ENCODE measurements at regions not wholly inside any gene's neighbourhood (a gene's known extent, or its start where the extent isn't known, plus 50 kb on each side); places are given as distances from the start of the nearest gene placed in this dataset.

DNA sequence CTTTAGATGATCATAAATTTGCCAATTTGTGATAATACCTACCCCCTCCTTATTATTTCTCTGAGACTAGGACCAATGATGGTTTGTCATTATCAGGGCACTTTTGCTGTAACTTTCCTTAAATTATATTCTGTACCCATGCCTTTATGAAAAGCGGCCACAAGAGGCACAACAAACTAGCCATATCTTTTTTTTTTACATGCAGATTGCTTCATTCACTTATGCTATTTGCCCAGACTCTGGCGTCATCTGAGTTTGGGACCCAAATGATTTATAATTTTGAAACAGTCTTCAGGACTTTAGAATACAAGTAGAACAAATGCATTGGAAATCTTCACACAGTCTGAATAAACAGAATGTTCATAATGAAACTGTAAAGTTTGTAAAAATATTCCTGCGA lies 408.1 kb downstream of the MAT2B start:
- TF ChIP-seq, protein P1, sequence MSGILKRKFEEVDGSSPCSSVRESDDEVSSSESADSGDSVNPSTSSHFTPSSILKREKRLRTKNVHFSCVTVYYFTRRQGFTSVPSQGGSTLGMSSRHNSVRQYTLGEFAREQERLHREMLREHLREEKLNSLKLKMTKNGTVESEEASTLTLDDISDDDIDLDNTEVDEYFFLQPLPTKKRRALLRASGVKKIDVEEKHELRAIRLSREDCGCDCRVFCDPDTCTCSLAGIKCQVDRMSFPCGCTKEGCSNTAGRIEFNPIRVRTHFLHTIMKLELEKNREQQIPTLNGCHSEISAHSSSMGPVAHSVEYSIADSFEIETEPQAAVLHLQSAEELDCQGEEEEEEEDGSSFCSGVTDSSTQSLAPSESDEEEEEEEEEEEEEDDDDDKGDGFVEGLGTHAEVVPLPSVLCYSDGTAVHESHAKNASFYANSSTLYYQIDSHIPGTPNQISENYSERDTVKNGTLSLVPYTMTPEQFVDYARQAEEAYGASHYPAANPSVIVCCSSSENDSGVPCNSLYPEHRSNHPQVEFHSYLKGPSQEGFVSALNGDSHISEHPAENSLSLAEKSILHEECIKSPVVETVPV (CRISPR knock-in tag; IDR thresholded peaks at IDR 0.05) = no peak
- TF ChIP-seq, protein P2, sequence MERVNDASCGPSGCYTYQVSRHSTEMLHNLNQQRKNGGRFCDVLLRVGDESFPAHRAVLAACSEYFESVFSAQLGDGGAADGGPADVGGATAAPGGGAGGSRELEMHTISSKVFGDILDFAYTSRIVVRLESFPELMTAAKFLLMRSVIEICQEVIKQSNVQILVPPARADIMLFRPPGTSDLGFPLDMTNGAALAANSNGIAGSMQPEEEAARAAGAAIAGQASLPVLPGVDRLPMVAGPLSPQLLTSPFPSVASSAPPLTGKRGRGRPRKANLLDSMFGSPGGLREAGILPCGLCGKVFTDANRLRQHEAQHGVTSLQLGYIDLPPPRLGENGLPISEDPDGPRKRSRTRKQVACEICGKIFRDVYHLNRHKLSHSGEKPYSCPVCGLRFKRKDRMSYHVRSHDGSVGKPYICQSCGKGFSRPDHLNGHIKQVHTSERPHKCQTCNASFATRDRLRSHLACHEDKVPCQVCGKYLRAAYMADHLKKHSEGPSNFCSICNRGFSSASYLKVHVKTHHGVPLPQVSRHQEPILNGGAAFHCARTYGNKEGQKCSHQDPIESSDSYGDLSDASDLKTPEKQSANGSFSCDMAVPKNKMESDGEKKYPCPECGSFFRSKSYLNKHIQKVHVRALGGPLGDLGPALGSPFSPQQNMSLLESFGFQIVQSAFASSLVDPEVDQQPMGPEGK (CRISPR knock-in tag; IDR thresholded peaks at IDR 0.05; ENCODE audit: borderline replicate concordance) = no peak
- TF ChIP-seq, protein P3, sequence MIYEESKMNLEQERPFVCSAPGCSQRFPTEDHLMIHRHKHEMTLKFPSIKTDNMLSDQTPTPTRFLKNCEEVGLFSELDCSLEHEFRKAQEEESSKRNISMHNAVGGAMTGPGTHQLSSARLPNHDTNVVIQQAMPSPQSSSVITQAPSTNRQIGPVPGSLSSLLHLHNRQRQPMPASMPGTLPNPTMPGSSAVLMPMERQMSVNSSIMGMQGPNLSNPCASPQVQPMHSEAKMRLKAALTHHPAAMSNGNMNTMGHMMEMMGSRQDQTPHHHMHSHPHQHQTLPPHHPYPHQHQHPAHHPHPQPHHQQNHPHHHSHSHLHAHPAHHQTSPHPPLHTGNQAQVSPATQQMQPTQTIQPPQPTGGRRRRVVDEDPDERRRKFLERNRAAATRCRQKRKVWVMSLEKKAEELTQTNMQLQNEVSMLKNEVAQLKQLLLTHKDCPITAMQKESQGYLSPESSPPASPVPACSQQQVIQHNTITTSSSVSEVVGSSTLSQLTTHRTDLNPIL (CRISPR knock-in tag; IDR thresholded peaks at IDR 0.05; ENCODE audit: low read depth) = no peak
- TF ChIP-seq RARB (CRISPR knock-in tag; IDR thresholded peaks at IDR 0.05) (no peak), ZFP3 (CRISPR knock-in tag; IDR thresholded peaks at IDR 0.05) (no peak), OSR1 (CRISPR knock-in tag; IDR thresholded peaks at IDR 0.05) (no peak), ZC3H10 (CRISPR knock-in tag; IDR thresholded peaks at IDR 0.05) (no peak), BACH2 (CRISPR knock-in tag; IDR thresholded peaks at IDR 0.05; ENCODE audit: borderline replicate concordance) (no peak), CSDC2 (CRISPR knock-in tag; IDR thresholded peaks at IDR 0.05) (no peak), ISL1 (CRISPR knock-in tag; IDR thresholded peaks at IDR 0.05) (no peak), ARNTL (CRISPR knock-in tag; IDR thresholded peaks at IDR 0.05; ENCODE audit: borderline replicate concordance, low read depth) (no peak)
- TF ChIP-seq, protein P4, sequence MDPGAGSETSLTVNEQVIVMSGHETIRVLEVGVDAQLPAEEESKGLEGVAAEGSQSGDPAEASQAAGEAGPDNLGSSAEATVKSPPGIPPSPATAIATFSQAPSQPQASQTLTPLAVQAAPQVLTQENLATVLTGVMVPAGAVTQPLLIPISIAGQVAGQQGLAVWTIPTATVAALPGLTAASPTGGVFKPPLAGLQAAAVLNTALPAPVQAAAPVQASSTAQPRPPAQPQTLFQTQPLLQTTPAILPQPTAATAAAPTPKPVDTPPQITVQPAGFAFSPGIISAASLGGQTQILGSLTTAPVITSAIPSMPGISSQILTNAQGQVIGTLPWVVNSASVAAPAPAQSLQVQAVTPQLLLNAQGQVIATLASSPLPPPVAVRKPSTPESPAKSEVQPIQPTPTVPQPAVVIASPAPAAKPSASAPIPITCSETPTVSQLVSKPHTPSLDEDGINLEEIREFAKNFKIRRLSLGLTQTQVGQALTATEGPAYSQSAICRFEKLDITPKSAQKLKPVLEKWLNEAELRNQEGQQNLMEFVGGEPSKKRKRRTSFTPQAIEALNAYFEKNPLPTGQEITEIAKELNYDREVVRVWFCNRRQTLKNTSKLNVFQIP (CRISPR knock-in tag; IDR thresholded peaks at IDR 0.05; ENCODE audit: borderline replicate concordance, low read depth) = no peak
- TF ChIP-seq, protein P5, sequence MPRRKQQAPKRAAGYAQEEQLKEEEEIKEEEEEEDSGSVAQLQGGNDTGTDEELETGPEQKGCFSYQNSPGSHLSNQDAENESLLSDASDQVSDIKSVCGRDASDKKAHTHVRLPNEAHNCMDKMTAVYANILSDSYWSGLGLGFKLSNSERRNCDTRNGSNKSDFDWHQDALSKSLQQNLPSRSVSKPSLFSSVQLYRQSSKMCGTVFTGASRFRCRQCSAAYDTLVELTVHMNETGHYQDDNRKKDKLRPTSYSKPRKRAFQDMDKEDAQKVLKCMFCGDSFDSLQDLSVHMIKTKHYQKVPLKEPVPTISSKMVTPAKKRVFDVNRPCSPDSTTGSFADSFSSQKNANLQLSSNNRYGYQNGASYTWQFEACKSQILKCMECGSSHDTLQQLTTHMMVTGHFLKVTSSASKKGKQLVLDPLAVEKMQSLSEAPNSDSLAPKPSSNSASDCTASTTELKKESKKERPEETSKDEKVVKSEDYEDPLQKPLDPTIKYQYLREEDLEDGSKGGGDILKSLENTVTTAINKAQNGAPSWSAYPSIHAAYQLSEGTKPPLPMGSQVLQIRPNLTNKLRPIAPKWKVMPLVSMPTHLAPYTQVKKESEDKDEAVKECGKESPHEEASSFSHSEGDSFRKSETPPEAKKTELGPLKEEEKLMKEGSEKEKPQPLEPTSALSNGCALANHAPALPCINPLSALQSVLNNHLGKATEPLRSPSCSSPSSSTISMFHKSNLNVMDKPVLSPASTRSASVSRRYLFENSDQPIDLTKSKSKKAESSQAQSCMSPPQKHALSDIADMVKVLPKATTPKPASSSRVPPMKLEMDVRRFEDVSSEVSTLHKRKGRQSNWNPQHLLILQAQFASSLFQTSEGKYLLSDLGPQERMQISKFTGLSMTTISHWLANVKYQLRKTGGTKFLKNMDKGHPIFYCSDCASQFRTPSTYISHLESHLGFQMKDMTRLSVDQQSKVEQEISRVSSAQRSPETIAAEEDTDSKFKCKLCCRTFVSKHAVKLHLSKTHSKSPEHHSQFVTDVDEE (CRISPR knock-in tag; IDR thresholded peaks at IDR 0.05) = no peak

All from SK-N-SH treated with all-trans-retinoic acid at 6 μM for 48 hours (cell line).